Epithelial cell of prostate (primary cell): ENCODE measurements at regions not wholly inside any gene's neighbourhood (a gene's known extent, or its start where the extent isn't known, plus 50 kb on each side); places are given as distances from the start of the nearest gene placed in this dataset.
"Not testable (repeated sequence)": the region's sequence is repeated elsewhere in the genome, so short reads cannot be mapped to it uniquely, and the experiment has no call there.

Source experiments
- DNase-seq: peaks from one replicate; pipeline ENCODE4 v3.0.0-alpha.2; 2011; ENCODE audit warnings: low read depth, low spot score
- H3K27ac ChIP-seq: fragments of 450-650 bp; 2 replicates; pipeline ENCODE4 v1.5.1; 2017; ENCODE audit warnings: mild to moderate bottlenecking

DNA sequence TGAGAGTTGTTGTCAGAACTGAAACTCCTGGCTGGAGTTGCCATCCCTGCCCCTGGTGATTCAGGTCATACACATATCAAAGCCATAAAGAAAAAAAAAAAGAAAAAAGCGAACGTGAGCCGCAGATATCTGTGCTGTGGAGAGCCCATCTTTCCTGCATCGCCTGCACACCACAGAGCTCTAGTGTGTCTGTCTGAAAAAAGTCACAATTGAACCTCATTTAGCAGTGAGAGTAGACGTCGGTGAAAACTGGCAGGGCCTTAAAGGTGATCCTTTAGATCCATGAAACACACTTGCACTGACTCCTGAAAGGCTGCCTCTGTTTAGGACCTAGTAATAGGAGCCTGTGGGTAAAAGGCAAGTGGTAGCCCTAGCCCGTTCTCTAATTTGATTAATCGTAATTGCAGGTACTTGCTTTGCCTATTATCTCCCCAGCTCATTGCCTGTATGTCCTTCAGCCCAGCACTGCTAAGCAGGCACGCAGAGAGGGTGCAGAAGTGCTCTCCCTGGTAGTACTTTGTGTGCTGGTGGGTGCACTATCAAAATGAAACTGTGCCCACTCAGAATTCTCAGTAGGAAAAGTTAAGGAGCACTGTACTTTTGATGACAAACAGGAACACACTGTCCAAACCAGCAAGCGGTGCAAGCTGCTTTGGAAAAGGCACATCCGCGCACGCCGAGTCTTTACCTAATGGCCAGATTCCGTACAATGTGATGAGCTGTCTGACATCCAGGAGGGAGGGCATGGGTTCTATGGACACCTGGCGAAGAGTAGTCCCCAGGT, 103.5 kb upstream of the ASB18 start:
- no peak overlapping the region for H3K27ac ChIP-seq
- no peak for DNase-seq

DNA sequence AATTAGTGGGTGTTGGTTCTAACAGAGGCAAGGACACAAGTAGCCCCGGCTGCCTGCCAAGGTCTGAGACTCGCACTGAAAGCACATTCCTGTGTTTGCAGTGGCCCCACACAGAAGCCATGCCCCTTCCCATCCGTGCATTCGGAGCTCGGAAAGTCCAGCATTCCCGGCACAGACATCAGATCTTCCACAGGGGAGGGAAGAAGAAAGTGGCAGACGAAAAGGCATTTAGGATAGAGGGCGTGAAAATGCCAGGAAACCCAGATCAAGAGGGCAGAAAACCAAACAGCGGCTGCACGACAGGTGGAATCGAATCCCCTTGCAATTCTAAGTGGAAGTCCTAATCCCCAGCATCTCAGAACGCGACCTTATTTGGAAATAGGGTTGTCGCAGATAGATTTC, 105.5 kb upstream of the ASB18 start:
- no peak overlapping the region for H3K27ac ChIP-seq
- no peak for DNase-seq

DNA sequence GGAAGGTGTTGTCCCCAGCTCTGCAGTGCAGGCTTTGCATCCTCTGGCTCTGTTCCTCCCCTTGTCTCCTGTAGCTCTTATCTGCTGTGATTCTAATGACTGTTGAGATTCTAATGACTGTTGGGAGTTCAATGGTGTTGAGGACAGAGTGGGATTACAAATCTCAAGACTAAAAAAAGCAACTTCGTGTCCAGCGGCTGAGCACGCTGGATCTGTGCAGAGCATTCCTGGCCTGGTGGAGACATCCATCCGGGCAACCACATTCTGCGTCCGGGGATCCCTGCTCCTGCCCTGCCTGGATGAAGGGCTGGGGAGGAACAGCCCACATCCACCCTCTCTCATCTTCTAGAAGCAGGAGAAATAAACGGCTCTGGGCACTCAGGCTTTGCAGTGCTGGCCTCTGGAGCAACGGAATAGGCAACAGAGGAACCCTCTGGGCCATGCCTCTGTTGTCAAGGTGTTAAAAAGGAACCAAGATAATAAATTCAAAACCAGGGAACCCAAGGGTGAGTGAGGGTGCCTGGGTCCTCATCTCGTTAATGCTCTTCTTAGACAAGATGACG, 106.7 kb upstream of the ASB18 start:
- no peak for DNase-seq
- H3K27ac ChIP-seq, result no peak overlapping the region

DNA sequence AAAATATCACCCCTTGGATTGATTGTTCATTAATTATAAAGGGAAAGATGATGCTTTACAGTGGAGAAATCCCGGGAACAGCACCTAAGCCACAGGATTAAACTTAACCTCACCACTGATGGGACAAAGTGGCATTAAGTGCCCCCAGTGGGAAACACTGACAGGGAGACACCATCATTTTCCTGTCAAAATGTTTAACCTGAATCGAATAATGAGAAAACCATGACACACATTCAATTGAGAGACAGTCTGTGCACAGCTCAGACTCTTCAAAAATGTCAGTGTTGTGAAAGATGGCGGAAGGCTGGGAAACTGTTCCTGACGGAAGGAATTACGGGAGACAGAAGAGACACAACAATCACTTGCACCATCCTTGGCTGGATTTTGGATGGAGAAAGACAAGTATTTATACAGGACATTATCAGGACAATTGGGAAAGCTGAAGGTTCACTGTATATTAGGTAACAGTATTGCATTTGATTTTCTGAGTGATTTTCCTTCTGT, 111.8 kb upstream of the ASB18 start:
- H3K27ac ChIP-seq, result no peak overlapping the region
- no peak for DNase-seq

DNA sequence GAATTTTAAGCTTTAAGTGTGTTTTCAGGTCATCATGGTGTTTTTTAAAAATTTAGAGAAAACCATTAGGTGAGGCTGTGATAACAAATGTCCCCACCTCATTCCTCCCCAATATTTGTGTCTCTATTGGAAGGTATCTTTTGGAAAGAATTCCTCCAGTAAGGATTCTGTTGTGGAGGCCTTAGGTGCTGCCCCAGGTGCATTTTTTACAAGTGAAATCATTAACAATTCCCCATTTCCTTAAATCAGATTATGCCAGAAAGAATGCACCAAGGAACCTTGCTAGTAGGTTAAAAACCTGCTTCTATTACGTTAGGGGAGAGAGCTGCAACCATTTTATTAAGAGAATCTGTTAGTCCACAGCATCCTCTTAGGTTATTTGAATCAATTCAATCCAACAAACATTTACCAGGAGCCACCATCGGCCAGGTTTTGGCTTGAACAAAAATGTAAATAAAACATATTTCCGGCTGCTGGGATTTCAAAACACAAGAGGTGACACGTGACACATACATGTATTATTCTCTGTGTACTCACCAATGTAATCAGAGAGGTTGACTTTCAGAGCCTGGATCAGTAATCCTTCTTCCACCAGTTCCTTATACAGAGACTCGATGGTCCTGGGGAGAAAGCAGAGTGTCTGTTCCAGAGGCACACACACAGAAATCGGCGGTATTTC, 112.5 kb upstream of the ASB18 start:
- DNase-seq, result no peak
- no peak overlapping the region for H3K27ac ChIP-seq

DNA sequence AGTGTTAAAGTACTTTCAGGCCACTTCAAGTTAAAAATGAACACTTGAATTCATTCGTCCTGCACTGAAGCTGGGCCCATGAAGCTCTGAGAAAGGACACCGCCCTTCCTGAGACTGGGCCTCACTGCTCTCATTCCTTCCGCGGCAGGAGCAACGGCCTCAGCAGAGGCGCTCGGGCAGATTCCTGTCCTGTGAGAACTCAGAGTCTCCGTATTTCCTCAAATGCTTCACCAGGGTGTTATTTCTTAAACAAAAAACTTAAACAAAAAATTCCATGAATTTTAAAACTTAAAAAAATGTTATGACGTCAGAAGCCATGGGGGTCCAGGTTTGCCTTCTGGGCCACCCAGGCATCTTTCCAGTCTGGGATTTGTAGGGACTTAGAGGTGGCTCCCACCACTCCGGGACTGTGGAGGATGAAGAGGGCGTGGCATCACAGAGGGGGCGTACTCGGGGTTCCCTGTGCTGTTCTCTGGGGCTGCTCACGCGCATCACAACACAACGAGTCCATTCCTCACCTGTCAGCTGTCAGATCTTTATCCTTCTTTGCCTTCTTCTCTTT, 115.9 kb upstream of the ASB18 start:
- DNase-seq, result no peak
- no peak overlapping the region for H3K27ac ChIP-seq

DNA sequence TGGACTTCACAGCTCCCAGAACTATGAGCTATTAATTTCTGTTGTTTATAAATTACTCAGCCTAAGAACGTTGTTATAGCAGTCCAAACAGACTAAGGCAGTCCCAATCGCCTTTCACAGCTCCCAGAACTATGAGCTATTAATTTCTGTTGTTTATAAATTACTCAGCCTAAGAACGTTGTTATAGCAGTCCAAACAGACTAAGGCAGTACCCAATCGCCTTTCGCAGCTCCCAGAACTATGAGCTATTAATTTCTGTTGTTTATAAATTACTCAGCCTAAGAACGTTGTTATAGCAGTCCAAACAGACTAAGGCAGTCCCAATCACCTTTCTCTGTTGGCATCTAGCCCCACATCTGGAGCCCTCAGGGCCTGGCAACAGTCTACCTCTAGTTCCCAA, 117.0 kb upstream of the ASB18 start:
- not testable (repeated sequence) for DNase-seq, H3K27ac ChIP-seq

DNA sequence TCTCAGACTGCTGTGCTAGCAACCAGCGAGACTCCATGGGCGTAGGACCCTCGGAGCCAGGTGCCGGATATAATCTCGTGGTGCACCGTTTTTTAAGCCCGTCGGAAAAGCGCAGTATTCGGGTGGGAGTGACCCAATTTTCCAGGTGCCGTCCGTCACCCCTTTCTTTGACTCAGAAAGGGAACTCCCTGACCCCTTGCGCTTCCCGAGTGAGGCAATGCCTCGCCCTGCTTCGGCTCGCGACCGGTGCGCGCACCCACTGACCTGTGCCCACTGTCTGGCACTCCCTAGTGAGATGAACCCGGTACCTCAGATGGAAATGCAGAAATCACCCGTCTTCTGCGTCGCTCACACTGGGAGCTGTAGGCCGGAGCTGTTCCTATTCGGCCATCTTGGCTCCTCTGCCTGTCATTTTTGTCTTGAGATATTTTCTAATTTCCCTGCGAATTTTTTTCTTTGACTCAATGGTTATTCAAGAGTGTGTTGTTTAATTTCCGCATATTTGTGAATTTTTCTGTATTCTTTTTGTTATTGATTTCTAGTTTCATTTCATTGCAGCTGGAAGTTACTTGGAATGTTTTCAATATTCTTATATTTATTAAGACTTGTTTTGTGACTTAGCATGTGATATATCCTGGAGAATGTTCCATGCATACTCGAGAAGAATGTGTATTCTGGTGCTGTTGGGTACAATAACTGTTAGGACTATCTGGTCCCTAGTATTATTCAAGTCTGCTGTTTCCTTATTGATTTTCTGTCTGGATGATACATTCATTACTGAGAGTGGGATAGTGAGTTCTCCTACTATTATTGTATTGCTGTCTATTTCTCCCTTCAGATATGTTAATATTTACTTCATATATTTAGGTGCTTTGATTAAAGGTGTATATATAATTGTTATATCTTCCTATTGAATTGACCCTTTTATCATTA, 125.3 kb upstream of the ASB18 start:
- H3K27ac ChIP-seq, DNase-seq: not testable (repeated sequence)

DNA sequence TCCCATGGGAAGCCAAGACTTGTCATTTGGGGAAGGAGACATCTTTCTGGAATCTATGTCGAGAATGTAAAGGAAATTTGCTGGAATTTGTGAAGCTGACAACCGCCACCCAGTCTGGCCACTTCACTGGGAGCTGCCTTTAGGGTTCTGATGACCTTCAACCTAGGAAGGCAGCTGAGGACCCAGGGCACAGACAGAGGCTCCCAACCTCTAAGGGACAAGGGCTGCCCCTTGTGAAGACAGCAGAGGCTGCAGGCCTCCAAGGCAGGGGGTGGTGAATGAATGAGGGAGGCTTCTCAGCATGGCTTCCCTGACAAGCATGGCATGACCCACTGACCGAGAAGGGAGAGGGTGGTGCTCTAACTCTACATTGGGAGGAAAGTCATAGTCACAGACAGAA, 128.9 kb upstream of the ASB18 start:
- no peak for DNase-seq
- no peak overlapping the region for H3K27ac ChIP-seq

DNA sequence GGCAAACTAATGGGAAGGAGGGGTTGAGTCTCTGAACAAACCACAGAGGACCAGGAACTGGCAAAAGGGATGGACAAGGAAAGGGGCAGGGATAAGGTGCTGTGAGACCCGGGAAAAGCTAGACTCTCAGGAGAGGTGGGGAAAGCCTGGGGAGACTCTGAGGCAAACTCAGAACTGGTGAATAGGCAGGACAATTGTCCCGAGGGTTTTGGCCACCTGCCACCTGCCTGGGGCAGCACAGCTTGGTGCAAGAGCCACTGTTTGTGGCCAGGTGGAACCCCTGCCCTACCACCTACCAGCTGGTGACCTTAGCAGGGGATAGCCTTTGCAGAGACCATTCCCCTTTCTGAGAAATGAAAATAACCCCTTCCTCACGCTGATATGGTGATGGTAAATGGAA, 129.4 kb upstream of the ASB18 start:
- no peak for DNase-seq
- no peak overlapping the region for H3K27ac ChIP-seq

DNA sequence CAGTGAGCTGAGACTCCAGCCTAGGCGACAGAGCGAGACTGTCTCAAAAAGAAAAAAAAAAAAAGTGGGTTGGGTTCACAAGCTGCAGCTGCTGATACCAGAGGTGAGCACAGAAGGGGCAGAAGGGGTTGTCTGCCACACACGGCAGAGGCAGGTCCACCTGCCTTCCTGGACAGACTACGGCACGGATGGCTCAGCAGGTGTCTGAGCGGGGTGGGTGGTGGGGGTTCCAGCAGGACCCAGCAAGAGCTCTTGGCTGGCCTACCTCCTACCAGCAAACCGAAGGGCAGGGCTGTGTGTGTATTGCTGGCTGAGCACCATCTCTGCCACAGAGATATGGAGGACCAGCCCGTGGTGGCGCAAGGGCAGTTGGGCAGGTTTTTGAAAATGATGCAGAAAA, 130.4 kb upstream of the ASB18 start:
- no peak overlapping the region for H3K27ac ChIP-seq
- no peak for DNase-seq

DNA sequence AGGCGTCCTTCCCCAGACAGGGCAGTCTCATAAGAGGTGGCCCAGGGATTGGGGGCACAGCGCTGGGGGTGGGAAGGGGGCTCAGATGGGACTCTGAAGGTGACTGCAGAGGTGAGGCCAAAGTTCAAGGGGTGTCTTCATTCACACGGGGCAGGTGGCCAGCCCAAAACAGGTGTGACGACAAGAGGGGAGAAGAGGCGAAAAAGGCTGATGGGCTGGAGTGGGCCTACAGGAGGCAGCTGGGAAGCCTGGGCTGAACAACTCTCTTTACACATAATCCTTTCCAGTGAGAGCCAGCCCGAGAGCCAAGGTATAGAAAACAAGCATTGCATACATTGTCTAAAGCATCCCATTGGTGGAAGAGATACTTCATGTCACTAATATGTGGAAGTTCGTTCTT, 130.9 kb upstream of the ASB18 start:
- no peak overlapping the region for H3K27ac ChIP-seq
- no peak for DNase-seq

DNA sequence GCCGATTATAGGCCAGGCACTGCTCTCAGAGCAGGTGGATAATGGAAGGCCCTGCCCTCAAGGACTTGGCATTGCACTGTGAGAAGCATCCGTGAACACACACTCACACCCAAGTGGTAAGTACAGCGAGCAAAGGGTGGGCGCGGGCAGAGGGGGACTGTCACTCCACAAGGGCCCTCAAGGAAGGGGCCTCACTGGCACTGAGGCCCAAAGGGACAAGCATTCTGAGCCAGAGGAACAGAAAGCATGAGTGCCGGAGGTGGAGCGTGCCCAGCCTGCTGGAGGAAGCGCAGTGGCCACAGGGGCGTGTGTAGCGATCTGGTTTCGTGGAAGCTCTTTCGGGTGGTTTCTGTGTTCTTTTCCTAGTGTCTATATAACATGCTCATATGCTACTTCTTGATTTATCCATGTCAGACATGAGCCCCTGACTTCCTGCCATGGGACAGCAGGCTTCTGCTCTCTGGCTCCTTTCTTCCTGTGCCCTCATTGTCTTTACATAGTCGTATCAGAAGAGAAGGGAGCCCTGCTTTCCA, 132.7 kb upstream of the ASB18 start:
- DNase-seq, result no peak
- H3K27ac ChIP-seq, result no peak overlapping the region

DNA sequence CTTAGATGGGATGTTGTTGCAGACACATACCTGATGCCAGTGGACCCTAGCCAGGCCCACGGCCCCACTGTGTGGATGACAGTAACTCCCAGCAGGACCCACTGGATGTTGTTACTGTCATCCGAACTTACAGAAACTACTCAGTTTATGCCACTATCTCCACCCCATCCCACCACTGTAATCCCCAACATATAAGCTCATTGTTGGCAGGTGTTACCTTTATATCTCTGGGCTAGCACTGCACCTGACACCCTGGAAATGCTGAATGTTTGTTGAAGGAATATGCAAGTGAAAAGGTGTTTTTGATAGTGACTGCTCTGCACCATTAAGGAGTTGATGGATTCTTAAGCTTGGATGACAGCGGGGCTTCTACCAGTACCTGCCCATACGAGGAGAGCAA, 133.5 kb upstream of the ASB18 start:
- no peak overlapping the region for H3K27ac ChIP-seq
- DNase-seq, result no peak

DNA sequence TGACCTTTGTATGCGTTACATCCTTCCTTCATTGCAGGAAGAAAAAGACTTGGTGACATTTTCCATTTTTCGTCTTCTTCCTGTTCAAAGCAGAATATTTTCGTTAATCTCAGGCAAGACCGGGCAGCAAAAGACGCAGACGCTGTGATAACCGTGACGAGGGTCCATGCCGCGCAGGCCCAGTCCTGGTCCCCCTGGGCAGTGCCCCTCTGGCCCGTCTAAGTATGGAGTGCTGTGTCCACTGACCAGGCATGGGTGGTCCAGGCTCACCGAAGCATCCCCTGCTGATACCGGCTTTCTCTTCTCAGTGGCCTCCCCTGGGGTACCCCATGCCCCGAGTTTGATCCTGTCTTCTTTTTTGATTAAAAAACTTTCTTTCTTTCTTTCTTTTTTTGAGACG, 135.2 kb upstream of the ASB18 start:
- H3K27ac ChIP-seq, result no peak overlapping the region
- no peak for DNase-seq

DNA sequence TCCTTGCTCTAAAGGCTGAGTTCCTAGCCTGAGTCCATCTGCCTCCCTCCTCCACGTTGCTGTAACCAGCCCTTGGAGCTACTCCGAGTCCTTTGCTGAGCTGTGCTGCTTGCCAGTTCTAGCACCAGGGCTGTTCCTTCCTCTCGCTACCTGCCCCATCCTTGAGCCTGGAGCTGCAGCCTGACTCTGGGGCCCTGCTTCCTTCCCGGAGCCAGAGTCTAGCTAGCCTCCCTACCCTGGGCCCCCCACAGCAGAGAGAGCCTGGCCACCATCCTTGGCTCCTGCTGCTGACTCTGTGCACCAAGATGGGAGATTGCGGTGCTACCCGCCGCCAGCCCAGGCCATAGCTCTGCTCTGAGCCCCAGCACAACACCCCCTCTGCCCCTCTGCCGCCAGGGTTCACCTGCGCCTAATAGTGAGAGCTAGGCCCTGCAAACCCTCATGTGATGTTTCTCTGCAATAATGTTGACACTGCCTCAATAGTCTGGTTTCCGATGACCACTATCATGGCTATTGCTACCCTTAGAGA, 135.9 kb upstream of the ASB18 start:
- H3K27ac ChIP-seq, result no peak overlapping the region
- DNase-seq, result no peak

DNA sequence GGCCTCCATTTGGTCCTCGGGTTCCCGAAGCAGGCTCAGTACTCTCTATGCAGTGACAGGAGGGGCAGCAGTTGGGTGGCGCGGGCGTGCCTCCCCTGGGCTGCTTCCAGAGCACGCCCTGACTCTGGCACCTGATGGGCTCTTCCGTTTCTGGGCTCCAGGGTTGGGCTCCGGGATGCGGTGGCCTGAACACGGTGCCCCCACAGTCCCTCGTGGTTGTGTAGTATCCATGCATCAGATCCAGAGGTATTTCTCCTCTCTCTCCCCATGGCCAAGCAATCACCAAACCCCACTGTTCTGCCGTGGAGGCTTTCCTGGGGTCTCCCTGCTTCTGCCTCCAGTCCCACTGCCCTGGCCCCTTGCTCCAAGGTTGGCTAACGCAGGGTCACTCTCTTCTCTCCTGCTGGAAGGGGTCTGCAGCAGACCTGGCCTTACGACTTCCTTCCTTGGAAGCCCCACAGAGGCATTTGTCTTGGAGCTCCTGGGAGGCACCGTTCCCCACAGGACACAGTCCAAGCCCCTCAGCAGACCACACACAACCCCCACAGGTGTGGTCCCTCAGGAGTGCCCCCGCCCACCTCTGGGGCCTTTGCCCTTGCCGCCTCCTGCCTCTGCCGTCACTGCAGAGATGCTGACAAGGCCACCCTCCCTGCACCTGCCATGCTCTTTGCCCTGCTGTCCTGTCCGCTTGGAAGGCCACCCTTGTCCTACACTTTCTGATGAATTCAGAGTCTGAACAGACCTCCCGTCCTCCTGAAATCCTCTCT, 136.6 kb upstream of the ASB18 start:
- no peak for DNase-seq
- H3K27ac ChIP-seq, result no peak overlapping the region

DNA sequence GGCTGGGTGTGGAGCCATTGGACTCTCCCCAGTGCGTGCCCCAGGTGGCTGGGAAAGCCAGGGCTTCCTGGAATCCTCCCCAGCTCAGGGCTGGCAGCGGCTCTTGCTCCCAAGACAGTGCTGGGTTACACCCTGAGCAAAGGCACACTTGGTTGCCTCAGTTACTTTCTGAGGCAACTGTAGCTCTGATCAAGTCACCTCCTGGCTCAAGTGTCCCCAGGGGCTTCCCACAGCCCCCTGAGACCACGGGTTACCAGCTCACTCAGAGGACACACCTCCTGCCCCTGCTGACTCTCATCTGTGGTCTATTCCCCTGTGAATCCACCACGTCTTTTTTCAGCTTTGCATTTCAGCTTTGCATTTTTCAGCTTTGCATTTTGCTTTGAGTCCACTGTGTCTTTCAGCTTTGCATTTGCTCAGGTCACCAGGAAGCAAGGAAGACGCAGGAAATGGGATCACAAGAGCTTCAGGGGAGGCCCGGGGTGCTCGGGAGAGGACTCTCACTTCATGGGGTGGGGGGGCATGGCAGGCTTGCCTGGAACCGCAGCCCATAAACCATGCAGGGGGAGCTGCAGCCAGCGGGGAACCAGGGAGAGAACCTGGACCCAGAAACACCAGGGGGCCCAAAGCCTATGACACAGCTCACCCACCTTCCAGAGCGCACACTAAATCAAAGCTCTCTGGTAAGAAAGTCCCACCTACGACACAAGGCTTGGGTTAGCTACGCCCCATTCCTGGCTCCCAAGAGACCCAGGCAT, 138.0 kb upstream of the ASB18 start:
- no peak overlapping the region for H3K27ac ChIP-seq
- no peak for DNase-seq
